Peyer's patch (tissue), 4 donors: ENCODE measurements at regions not wholly inside any gene's neighbourhood (a gene's known extent, or its start where the extent isn't known, plus 50 kb on each side); places are given as distances from the start of the nearest gene placed in this dataset.

ENCODE experiments used
- CTCF ChIP-seq, 6 experiments: fragments of 450-650 bp in 4 of 6; fragments of 200-600 bp in 2 of 6; sonication (generic) in 1 of 6; IDR thresholded peaks; one replicate each; pipeline ENCODE4 v1.5.1; 2017 to 2019; ENCODE audit warnings: antibody characterized with exemption in 6 of 6, mild to moderate bottlenecking in 3 of 6, moderate library complexity in 1 of 6
- POLR2A ChIP-seq, 2 donors: fragments of 450-650 bp; IDR thresholded peaks; one replicate each; pipeline ENCODE4 v1.5.1; 2017; ENCODE audit warnings: antibody characterized with exemption in 2 of 2, mild to moderate bottlenecking in 2 of 2, moderate library complexity in 2 of 2

- TF ChIP-seq CTCF (IDR thresholded peaks at IDR 0.05) (no peak), POLR2A (IDR thresholded peaks at IDR 0.05) (no peak)
Observed at GRCh38 chr5:2461701-2462691, 289.5 kb downstream of the IRX2 start.
